Neural progenitor cell (in vitro differentiated cells): ENCODE measurements at regions not wholly inside any gene's neighbourhood (a gene's known extent, or its start where the extent isn't known, plus 50 kb on each side); places are given as distances from the start of the nearest gene placed in this dataset.

ENCODE experiments used
- DNase-seq: peaks from one replicate; pipeline ENCODE4 v3.0.0-alpha.2; 2016; ENCODE audit warnings: low spot score
- H2AFZ ChIP-seq: fragments of 200-600 bp; sonication (generic); replicated peaks from 2 replicates; pipeline ENCODE4 v1.6.1; 2016; ENCODE audit warnings: antibody characterized with exemption
- H3F3A ChIP-seq: fragments of 200-600 bp; sonication (generic); 2 replicates; pipeline ENCODE4 v1.6.1; 2016; ENCODE audit warnings: antibody characterized with exemption, low read depth
- H3K27ac ChIP-seq: fragments of 200-600 bp; sonication (generic); 2 replicates; pipeline ENCODE4 v1.5.1; 2016; ENCODE audit warnings: mild to moderate bottlenecking
- H3K27me3 ChIP-seq: fragments of 200-600 bp; sonication (generic); 2 replicates; pipeline ENCODE4 v1.6.1; 2016; ENCODE audit warnings: mild to moderate bottlenecking, moderate library complexity
- H3K36me3 ChIP-seq: fragments of 200-600 bp; sonication (generic); 2 replicates; pipeline ENCODE4 v1.5.1; 2016
- H3K4me1 ChIP-seq: fragments of 200-600 bp; sonication (generic); 2 replicates; pipeline ENCODE4 v1.6.1; 2016; ENCODE audit warnings: mixed run types
- H3K4me2 ChIP-seq: fragments of 200-600 bp; sonication (generic); 2 replicates; pipeline ENCODE4 v1.6.1; 2016
- H3K4me3 ChIP-seq: fragments of 200-600 bp; sonication (generic); 2 replicates; pipeline ENCODE4 v1.5.1; 2016
- H3K79me2 ChIP-seq: fragments of 200-600 bp; sonication (generic); 2 replicates; pipeline ENCODE4 v1.6.1; 2016; ENCODE audit warnings: low read depth
- H3K9ac ChIP-seq: fragments of 200-600 bp; sonication (generic); 2 replicates; pipeline ENCODE4 v1.6.1; 2016
- H3K9me3 ChIP-seq: fragments of 200-600 bp; sonication (generic); 2 replicates; pipeline ENCODE4 v1.5.1; 2016; ENCODE audit warnings: low read depth
- H4K20me1 ChIP-seq: fragments of 200-600 bp; sonication (generic); 2 replicates; pipeline ENCODE4 v1.6.1; 2016; ENCODE audit warnings: low read depth
- H3K27ac Mint-ChIP-seq: 3 replicates; pipeline ENCODE4 v1.8.0; 2021; ENCODE audit warnings: mixed read lengths
- H3K27me3 Mint-ChIP-seq: 2 replicates; pipeline ENCODE4 v1.8.0; 2022; ENCODE audit warnings: low read depth, mild to moderate bottlenecking, inconsistent platforms, moderate library complexity, mixed read lengths; ENCODE audit not compliant: insufficient read depth
- H3K36me3 Mint-ChIP-seq: 3 replicates; pipeline ENCODE4 v1.8.0; 2021; ENCODE audit warnings: mixed read lengths
- H3K4me1 Mint-ChIP-seq: 3 replicates; pipeline ENCODE4 v1.8.0; 2021; ENCODE audit warnings: mixed read lengths
- H3K4me3 Mint-ChIP-seq: 3 replicates; pipeline ENCODE4 v1.8.0; 2021; ENCODE audit warnings: mild to moderate bottlenecking, moderate library complexity, mixed read lengths
- H3K9me3 Mint-ChIP-seq: 3 replicates; pipeline ENCODE4 v1.8.0; 2020; ENCODE audit warnings: mixed read lengths
- EZH2 ChIP-seq: fragments of 200-600 bp; sonication (generic); IDR thresholded peaks from 2 replicates; pipeline ENCODE4 v1.6.1; 2017; ENCODE audit warnings: antibody characterized with exemption, mild to moderate bottlenecking, moderate library complexity
- EZH2phosphoT487 ChIP-seq: fragments of 200-600 bp; sonication (generic); IDR thresholded peaks from 2 replicates; pipeline ENCODE4 v1.6.1; 2017; ENCODE audit warnings: antibody characterized with exemption
- TF ChIP-seq, protein P1 (sequence below): fragments of 200-600 bp; sonication (generic); IDR thresholded peaks from 2 replicates; pipeline ENCODE4 v1.5.1; 2017; ENCODE audit warnings: antibody characterized with exemption, mild to moderate bottlenecking

DNA sequence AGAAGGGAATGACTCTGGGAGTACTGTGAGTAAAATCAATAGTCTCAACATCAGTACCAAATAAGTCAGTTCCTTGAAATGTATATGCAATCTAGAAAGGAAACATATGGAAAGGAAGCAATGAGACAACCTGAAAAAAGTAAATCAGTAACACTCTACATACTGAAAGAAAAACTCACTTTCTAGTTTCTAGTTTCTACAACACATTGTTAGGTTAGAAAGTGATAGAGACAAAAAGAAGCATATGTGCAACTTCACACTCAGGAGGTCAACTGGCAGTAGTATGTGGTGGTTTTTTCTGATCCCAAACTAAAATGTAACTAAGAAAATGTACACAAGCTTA is 156.5 kb upstream of the SOX6 start:
- no peaks in the 10 kb centered on the region for H3K36me3 ChIP-seq
- TF ChIP-seq, protein P1, sequence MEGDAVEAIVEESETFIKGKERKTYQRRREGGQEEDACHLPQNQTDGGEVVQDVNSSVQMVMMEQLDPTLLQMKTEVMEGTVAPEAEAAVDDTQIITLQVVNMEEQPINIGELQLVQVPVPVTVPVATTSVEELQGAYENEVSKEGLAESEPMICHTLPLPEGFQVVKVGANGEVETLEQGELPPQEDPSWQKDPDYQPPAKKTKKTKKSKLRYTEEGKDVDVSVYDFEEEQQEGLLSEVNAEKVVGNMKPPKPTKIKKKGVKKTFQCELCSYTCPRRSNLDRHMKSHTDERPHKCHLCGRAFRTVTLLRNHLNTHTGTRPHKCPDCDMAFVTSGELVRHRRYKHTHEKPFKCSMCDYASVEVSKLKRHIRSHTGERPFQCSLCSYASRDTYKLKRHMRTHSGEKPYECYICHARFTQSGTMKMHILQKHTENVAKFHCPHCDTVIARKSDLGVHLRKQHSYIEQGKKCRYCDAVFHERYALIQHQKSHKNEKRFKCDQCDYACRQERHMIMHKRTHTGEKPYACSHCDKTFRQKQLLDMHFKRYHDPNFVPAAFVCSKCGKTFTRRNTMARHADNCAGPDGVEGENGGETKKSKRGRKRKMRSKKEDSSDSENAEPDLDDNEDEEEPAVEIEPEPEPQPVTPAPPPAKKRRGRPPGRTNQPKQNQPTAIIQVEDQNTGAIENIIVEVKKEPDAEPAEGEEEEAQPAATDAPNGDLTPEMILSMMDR = no peak
- TF ChIP-seq EZH2 = no peak
- TF ChIP-seq EZH2phosphoT487 = no peak
- H3F3A ChIP-seq = no peaks in the 10 kb centered on the region
- H3K27ac Mint-ChIP-seq = no peak overlapping the region
- no peak overlapping the region for H3K27ac ChIP-seq
- H3K79me2 ChIP-seq = no peaks in the 10 kb centered on the region
- H3K9ac ChIP-seq = no peak overlapping the region
- H3K4me1 ChIP-seq = no peaks in the 10 kb centered on the region
- no peak overlapping the region for H2AFZ ChIP-seq
- no peaks in the 10 kb centered on the region for H3K9me3 ChIP-seq
- H4K20me1 ChIP-seq = no peaks in the 10 kb centered on the region
- peaks cover 9% of the 10 kb centered on the region for H3K9me3 Mint-ChIP-seq
- H3K36me3 Mint-ChIP-seq = peaks cover 3% of the 10 kb centered on the region
- no peak overlapping the region for H3K4me2 ChIP-seq
- no peaks in the 10 kb centered on the region for H3K27me3 Mint-ChIP-seq
- DNase-seq = no peak
- peaks cover 2% of the 10 kb centered on the region for H3K4me1 Mint-ChIP-seq
- H3K4me3 Mint-ChIP-seq = no peak overlapping the region
- H3K27me3 ChIP-seq = no peaks in the 10 kb centered on the region
- no peak overlapping the region for H3K4me3 ChIP-seq

DNA sequence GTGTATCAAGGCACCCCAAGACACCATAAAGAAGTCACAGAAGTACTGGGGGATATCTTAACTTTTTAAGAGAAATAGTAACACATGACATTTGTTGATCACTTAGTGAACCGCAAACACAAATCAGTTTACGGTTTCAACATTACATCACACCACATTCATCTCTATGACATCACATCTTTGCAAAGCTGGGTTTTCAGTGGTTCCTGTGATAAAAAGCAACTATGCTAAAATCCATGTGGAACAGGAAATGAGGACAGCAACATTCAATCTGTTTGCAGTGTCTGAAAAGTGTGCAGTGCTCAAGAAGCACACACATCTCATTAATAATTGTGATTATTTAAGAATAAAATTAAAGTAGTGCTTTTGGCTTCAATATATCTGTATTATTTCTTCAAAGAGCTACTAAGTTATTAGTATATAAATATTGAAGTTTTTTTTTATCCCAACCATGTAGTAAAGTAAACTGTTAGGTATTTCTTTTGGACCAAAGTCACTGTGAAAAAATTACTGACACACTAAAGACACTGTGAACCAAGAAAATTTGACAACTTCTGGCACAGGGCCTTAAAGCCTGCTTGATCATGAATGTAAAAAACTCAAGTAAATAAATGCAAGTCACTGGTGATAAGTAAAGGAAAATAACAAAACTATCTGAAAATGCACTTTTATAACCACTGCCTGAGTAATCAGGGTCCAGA is 156.0 kb upstream of the SOX6 start:
- DNase-seq = no peak
- Mint-ChIP-seq H3K9me3 (peaks cover 8% of the 10 kb centered on the region), H3K27me3 (no peaks in the 10 kb centered on the region), H3K4me1 (peaks cover 2% of the 10 kb centered on the region), H3K4me3 (no peak overlapping the region), H3K27ac (no peak overlapping the region), H3K36me3 (peaks cover 3% of the 10 kb centered on the region)
- Histone ChIP-seq H3F3A (no peaks in the 10 kb centered on the region), H3K4me1 (no peaks in the 10 kb centered on the region), H3K79me2 (no peaks in the 10 kb centered on the region), H3K4me3 (no peak overlapping the region), H4K20me1 (no peaks in the 10 kb centered on the region), H3K27me3 (no peaks in the 10 kb centered on the region), H3K9ac (no peak overlapping the region), H3K27ac (no peak overlapping the region), H3K36me3 (no peaks in the 10 kb centered on the region), H2AFZ (no peak overlapping the region), H3K9me3 (no peaks in the 10 kb centered on the region), H3K4me2 (no peak overlapping the region)
- TF ChIP-seq EZH2phosphoT487 (no peak), EZH2 (no peak)
- TF ChIP-seq, protein P1 = no peak

DNA sequence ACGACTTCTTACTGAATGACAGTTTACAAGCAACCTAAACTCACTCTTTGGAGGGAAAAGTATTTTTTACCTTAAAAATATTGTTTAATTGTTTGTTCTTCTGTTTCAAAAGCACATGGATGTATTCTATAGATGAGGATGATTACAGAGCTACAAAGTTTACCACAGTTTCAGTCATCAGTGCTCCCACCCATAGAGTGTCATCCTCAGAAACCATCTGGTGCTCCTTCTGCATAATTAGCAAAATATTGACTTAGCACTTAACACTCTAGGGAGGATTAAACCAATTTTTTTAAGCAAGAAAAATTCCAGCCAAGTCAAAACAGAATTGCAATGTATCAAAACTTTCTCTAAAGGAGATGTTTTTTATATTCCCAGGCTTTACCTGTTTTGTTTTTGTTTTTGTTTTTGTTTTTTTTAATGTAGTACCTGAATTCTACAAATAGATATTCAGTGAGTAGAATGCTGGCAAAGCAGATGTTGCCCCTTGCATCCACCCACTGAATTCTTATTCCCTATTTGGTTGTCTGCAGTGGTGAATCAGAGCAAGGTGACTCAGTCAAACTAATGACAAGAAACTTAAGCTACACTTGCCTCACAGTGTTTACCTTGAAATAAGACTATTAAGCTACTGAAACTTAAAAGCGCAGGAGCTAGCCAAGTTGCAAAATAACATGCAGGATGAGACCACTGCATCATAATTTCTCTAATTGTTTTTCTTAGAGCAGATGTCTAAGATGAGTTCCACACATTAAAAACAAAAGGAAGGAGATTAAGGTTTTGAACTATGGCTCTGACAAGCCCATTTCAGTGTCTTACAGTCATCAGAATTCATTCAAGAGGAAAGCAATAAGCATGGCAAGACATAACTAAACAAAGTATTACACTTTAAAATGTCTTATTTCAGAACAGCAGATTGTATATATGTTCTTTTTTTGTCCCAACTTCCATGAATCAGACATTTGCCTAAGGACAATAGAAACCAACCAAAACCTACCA is 155.1 kb upstream of the SOX6 start:
- peaks cover 2% of the 10 kb centered on the region for H3K4me1 Mint-ChIP-seq
- no peak overlapping the region for H2AFZ ChIP-seq
- H3K27ac ChIP-seq = no peak overlapping the region
- H3K9ac ChIP-seq = no peak overlapping the region
- DNase-seq = no peak
- H3F3A ChIP-seq = no peaks in the 10 kb centered on the region
- H3K36me3 ChIP-seq = no peaks in the 10 kb centered on the region
- no peaks in the 10 kb centered on the region for H3K9me3 ChIP-seq
- H3K4me1 ChIP-seq = no peaks in the 10 kb centered on the region
- no peak overlapping the region for H3K4me3 Mint-ChIP-seq
- peaks cover 1% of the 10 kb centered on the region for H3K27me3 Mint-ChIP-seq
- no peak overlapping the region for H3K4me3 ChIP-seq
- H3K27me3 ChIP-seq = no peaks in the 10 kb centered on the region
- H3K79me2 ChIP-seq = no peaks in the 10 kb centered on the region
- H3K4me2 ChIP-seq = no peak overlapping the region
- peaks cover 13% of the 10 kb centered on the region for H3K9me3 Mint-ChIP-seq
- H3K36me3 Mint-ChIP-seq = peaks cover 6% of the 10 kb centered on the region
- TF ChIP-seq EZH2 = no peak
- TF ChIP-seq EZH2phosphoT487 = no peak
- TF ChIP-seq, protein P1 = no peak
- no peak overlapping the region for H3K27ac Mint-ChIP-seq
- no peaks in the 10 kb centered on the region for H4K20me1 ChIP-seq
